Stimulated activated naive CD8-positive, alpha-beta T cell treated with anti-CD3 and anti-CD28 coated beads, Interleukin-15, Interleukin-2, amounts not matched to agents 100 U/mL and 50 U/mL, for 24 hours (primary cell): ENCODE measurements at regions not wholly inside any gene's neighbourhood (a gene's known extent, or its start where the extent isn't known, plus 50 kb on each side); places are given as distances from the start of the nearest gene placed in this dataset.

Source experiments
- ATAC-seq: fragments of 150-1000 bp; cut with Tn5 transposase; one replicate; pipeline ENCODE4 v1.10.0; 2021
- DNase-seq: peaks from one replicate; pipeline ENCODE4 v3.0.0; 2021

DNA sequence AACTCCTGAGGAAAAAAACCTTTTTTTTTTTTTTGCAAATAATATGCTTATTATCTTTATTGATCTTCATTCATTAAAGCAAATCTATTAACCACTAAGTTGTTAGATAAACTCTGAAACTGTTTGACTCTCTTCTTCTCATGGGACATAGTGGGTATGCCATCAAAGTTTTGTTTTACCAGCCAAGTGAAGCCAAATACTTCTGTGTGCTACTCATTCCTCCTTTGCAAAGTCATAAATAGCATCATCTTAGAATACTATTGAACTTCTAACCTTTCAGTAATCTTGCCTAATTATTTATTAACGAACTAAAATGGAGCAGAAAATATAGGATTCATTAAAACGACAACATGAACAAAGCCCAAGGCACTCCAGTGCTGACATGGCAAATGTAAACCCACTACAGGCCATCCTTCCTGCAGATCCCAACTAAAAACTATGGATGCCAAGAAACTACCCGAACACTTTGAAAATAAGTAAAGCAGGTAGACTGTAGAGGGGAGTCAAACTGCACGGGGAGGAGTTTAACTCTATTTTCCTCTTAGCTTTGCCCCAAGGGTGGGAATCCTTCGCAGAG is 61.2 kb upstream of the ODAD2 start:
- DNase-seq (no peak), ATAC-seq (no peak)

DNA sequence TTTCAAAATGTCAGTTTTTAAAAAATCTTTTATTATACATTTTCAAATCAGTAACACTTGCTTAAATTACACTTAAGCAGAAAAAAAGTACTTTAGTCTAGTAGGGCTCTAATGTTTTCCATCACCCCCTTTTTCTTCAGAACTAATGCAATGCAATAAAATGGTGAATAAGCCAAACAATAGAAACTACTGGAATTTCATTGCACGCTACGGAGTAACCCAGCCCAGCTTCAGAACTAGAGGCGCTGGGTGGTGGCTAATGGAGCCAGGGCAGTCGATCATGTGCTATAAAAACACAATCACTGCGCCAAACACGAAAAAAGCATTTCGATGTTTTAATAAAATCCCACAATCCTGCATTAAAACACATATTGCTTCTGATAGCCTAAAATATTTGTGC is 59.9 kb upstream of the ODAD2 start:
- ATAC-seq (no peak), DNase-seq (no peak)

DNA sequence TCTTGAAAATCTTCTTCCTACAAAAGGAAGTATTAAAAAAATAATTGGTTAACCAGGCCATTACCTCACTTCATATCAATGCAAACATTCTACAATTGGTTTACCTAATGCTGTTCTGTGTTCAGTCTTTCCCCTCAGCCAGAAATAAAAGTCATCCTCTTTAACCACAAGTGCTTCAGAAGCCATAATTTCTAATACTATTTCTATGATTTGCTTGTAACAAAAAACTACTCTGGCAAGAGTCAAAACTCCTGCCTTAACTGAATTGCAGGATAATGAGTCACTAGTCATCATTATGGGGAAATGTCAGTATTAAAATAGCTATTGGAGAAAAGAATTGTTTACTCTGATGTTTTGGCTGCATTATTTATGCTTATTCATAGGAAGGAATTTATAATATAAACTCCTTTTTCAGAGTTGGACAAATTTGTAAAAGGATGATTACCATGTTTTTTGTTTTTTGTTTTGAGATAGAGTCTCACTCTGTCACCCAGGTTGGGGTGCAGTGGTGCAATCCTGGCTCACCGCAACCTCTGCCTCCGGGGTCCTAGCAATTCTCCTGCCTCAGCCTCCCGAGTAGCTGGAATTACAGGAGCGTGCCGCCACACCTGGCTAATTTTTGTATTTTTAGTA is 55.5 kb upstream of the ODAD2 start:
- ATAC-seq (no peak), DNase-seq (no peak)

DNA sequence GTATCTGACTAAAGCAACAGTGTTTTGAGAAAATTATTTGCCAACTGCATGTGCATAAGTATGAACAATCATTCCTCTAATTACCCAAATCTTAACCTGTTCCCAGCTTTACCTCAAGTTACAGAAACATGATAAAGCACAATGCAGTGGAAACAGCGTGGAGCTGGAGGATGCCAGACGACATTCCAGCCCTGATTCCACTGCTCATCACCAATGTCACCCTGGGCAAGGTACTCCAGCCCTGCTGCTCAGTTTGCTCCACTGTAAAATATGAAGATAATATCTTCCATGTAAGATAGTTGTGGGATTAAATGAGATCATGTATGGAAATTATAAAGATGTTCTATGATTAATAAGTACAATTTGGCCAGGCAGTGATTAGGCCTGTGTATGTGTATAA is 50.4 kb upstream of the ODAD2 start:
- no peak for ATAC-seq
- no peak for DNase-seq
